ENCODE measurements at regions not wholly inside any gene's neighbourhood (a gene's known extent, or its start where the extent isn't known, plus 50 kb on each side); places are given as distances from the start of the nearest gene placed in this dataset.

GRCh38 chr1:114323959-114324661 lies 170.4 kb upstream of the SYT6 start:
- H3F3A ChIP-seq (ENCODE audit: insufficient read depth, low read length, poor library complexity, severe bottlenecking): no peaks in the 10 kb centered on the region
- no peak overlapping the region for H3K27ac ChIP-seq (ENCODE audit: low read length)
- no peaks in the 10 kb centered on the region for H3K9me3 ChIP-seq (ENCODE audit: low read length)
- H2AFZ ChIP-seq (ENCODE audit: low read depth, low read length): no peak overlapping the region
- H3K4me2 ChIP-seq (ENCODE audit: low read length): no peak overlapping the region
- no peaks in the 10 kb centered on the region for H4K20me1 ChIP-seq (ENCODE audit: insufficient read depth)
- no peaks in the 10 kb centered on the region for H3K9me2 ChIP-seq (ENCODE audit: insufficient read depth, low read length)
- no peaks in the 10 kb centered on the region for H3K36me3 ChIP-seq (ENCODE audit: insufficient read depth, low read length)
- H3K4me3 ChIP-seq (ENCODE audit: low read length): no peak overlapping the region
- H3K27me3 ChIP-seq (ENCODE audit: insufficient read depth, low read depth, low read length): no peaks in the 10 kb centered on the region
- no peak for TF ChIP-seq SMC3 (conservative IDR thresholded peaks at IDR 0.05; ENCODE audit: poor library complexity)
- no peak for TF ChIP-seq MXI1 (conservative IDR thresholded peaks at IDR 0.05; ENCODE audit: poor library complexity, severe bottlenecking)
- TF ChIP-seq, protein P1, sequence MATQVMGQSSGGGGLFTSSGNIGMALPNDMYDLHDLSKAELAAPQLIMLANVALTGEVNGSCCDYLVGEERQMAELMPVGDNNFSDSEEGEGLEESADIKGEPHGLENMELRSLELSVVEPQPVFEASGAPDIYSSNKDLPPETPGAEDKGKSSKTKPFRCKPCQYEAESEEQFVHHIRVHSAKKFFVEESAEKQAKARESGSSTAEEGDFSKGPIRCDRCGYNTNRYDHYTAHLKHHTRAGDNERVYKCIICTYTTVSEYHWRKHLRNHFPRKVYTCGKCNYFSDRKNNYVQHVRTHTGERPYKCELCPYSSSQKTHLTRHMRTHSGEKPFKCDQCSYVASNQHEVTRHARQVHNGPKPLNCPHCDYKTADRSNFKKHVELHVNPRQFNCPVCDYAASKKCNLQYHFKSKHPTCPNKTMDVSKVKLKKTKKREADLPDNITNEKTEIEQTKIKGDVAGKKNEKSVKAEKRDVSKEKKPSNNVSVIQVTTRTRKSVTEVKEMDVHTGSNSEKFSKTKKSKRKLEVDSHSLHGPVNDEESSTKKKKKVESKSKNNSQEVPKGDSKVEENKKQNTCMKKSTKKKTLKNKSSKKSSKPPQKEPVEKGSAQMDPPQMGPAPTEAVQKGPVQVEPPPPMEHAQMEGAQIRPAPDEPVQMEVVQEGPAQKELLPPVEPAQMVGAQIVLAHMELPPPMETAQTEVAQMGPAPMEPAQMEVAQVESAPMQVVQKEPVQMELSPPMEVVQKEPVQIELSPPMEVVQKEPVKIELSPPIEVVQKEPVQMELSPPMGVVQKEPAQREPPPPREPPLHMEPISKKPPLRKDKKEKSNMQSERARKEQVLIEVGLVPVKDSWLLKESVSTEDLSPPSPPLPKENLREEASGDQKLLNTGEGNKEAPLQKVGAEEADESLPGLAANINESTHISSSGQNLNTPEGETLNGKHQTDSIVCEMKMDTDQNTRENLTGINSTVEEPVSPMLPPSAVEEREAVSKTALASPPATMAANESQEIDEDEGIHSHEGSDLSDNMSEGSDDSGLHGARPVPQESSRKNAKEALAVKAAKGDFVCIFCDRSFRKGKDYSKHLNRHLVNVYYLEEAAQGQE (IDR thresholded peaks at IDR 0.05; ENCODE audit: borderline replicate concordance): no peak
- no peak for TF ChIP-seq POLR2AphosphoS5 (IDR thresholded peaks at IDR 0.05)
- no peak for TF ChIP-seq EP300 (conservative IDR thresholded peaks at IDR 0.05; ENCODE audit: poor library complexity, severe bottlenecking)
- no peak for TF ChIP-seq EZH2 (IDR thresholded peaks at IDR 0.05; ENCODE audit: borderline replicate concordance, insufficient read depth, low read length, poor library complexity, severe bottlenecking)
- TF ChIP-seq TAF1 (IDR thresholded peaks at IDR 0.05; ENCODE audit: low read depth): no peak
- H3K9ac ChIP-seq (ENCODE audit: low read length): no peak overlapping the region
- no peaks in the 10 kb centered on the region for H3K79me2 ChIP-seq (replicated peaks; ENCODE audit: insufficient read depth, low read length)

DNA sequence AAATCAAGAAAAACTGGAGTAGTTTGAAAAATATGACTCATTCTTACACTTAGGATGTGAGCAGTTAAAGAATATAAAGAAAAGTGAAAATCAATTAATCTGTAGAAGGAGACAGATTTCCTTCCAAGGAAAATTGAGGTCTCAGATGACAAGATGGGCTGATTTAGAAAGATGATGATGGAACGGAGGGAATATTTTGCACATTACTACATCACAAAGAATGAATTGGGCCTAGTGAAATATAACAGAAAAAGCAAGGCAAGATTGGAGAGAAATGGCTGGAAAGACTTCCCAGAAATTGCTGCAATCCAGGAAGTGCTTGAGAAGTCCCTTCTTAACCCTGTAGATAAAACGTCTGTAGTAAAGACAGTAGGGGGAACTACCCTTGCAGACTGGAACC lies 169.1 kb upstream of the SYT6 start:
- Histone ChIP-seq H3K27me3 (ENCODE audit: insufficient read depth, low read depth, low read length) (no peaks in the 10 kb centered on the region), H3K4me2 (ENCODE audit: low read length) (no peak overlapping the region), H4K20me1 (ENCODE audit: insufficient read depth) (no peaks in the 10 kb centered on the region), H2AFZ (ENCODE audit: low read depth, low read length) (no peak overlapping the region), H3K9me2 (ENCODE audit: insufficient read depth, low read length) (no peaks in the 10 kb centered on the region), H3K27ac (ENCODE audit: low read length) (no peak overlapping the region), H3K79me2 (replicated peaks; ENCODE audit: insufficient read depth, low read length) (no peaks in the 10 kb centered on the region), H3K9me3 (ENCODE audit: low read length) (no peaks in the 10 kb centered on the region), H3K9ac (ENCODE audit: low read length) (no peak overlapping the region), H3K4me3 (ENCODE audit: low read length) (no peak overlapping the region), H3K36me3 (ENCODE audit: insufficient read depth, low read length) (no peaks in the 10 kb centered on the region), H3F3A (ENCODE audit: insufficient read depth, low read length, poor library complexity, severe bottlenecking) (no peaks in the 10 kb centered on the region)
- no peak for TF ChIP-seq TAF1 (IDR thresholded peaks at IDR 0.05; ENCODE audit: low read depth)
- TF ChIP-seq RAD21 (conservative IDR thresholded peaks at IDR 0.05): no peak
- no peak for TF ChIP-seq MXI1 (conservative IDR thresholded peaks at IDR 0.05; ENCODE audit: poor library complexity, severe bottlenecking)
- TF ChIP-seq SMC3 (conservative IDR thresholded peaks at IDR 0.05; ENCODE audit: poor library complexity): no peak
- TF ChIP-seq, protein P1 (IDR thresholded peaks at IDR 0.05; ENCODE audit: borderline replicate concordance): no peak
- TF ChIP-seq, protein P2, sequence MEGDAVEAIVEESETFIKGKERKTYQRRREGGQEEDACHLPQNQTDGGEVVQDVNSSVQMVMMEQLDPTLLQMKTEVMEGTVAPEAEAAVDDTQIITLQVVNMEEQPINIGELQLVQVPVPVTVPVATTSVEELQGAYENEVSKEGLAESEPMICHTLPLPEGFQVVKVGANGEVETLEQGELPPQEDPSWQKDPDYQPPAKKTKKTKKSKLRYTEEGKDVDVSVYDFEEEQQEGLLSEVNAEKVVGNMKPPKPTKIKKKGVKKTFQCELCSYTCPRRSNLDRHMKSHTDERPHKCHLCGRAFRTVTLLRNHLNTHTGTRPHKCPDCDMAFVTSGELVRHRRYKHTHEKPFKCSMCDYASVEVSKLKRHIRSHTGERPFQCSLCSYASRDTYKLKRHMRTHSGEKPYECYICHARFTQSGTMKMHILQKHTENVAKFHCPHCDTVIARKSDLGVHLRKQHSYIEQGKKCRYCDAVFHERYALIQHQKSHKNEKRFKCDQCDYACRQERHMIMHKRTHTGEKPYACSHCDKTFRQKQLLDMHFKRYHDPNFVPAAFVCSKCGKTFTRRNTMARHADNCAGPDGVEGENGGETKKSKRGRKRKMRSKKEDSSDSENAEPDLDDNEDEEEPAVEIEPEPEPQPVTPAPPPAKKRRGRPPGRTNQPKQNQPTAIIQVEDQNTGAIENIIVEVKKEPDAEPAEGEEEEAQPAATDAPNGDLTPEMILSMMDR (IDR thresholded peaks at IDR 0.05; ENCODE audit: poor library complexity, severe bottlenecking): no peak
- no peak for TF ChIP-seq EP300 (conservative IDR thresholded peaks at IDR 0.05; ENCODE audit: poor library complexity, severe bottlenecking)
- no peak for TF ChIP-seq POLR2AphosphoS5 (IDR thresholded peaks at IDR 0.05)
